NCI-H2196 treated with DMSO at 0.1 percent for 48 hours (cell line): ENCODE measurements at regions not wholly inside any gene's neighbourhood (a gene's known extent, or its start where the extent isn't known, plus 50 kb on each side); places are given as distances from the start of the nearest gene placed in this dataset.
A peak's percentile ranks its signal among the peaks of the same experiment; 100 is the strongest.
"Not testable (repeated sequence)": the region's sequence is repeated elsewhere in the genome, so short reads cannot be mapped to it uniquely, and the experiment has no call there.

Experiments used
- DNase-seq: peaks from one replicate; lab custom pipeline; 2025; ENCODE audit not compliant: unreplicated experiment; lab: John Stamatoyannopoulos, UW

- DNase-seq: peak; percentile 76
Measured at GRCh38 chr16:85220125-85220839, 108.0 kb upstream of the CIBAR2 start.

- no peak for DNase-seq
Measured at GRCh38 chr16:85220964-85221731, 108.9 kb upstream of the CIBAR2 start.

- DNase-seq: no peak
Measured at GRCh38 chr16:85221771-85222154, 109.5 kb upstream of the CIBAR2 start.

- no peak for DNase-seq
Measured at GRCh38 chr16:85222155-85222863, 110.0 kb upstream of the CIBAR2 start.

GRCh38 chr16:85225257-85225656 lies 113.0 kb upstream of the CIBAR2 start:
- no peak for DNase-seq

GRCh38 chr16:85225721-85226120 lies 113.4 kb upstream of the CIBAR2 start:
- DNase-seq: no peak

- DNase-seq: no peak
Measured at GRCh38 chr16:85227084-85227945, 115.0 kb upstream of the CIBAR2 start.

GRCh38 chr16:85227946-85228862 lies 115.9 kb upstream of the CIBAR2 start:
- DNase-seq: no peak

GRCh38 chr16:85228970-85229430 lies 116.7 kb upstream of the CIBAR2 start:
- DNase-seq: no peak

GRCh38 chr16:85229869-85230462 lies 117.7 kb upstream of the CIBAR2 start:
- no peak for DNase-seq

GRCh38 chr16:85230764-85231383 lies 118.6 kb upstream of the CIBAR2 start:
- not testable (repeated sequence) for DNase-seq

- DNase-seq: no peak
Measured at GRCh38 chr16:85231959-85232358, 119.7 kb upstream of the CIBAR2 start.

- no peak for DNase-seq
Measured at GRCh38 chr16:85232369-85233142, 120.3 kb upstream of the CIBAR2 start.

GRCh38 chr16:85233516-85233915 lies 121.2 kb upstream of the CIBAR2 start:
- DNase-seq: no peak

GRCh38 chr16:85234310-85235204 lies 122.3 kb upstream of the CIBAR2 start:
- DNase-seq: no peak

- no peak for DNase-seq
Measured at GRCh38 chr16:85235991-85236817, 123.9 kb upstream of the CIBAR2 start.
